NCI-H526 (cell line): ENCODE measurements at regions not wholly inside any gene's neighbourhood (a gene's known extent, or its start where the extent isn't known, plus 50 kb on each side); places are given as distances from the start of the nearest gene placed in this dataset.

Source experiments
- DNase-seq, 2 experiments: peaks; one replicate each; lab custom pipeline; 2025; lab: John Stamatoyannopoulos, UW

- DNase-seq, result no peak
Observed at GRCh38 chr4:3715855-3716630, 50.1 kb upstream of the ADRA2C start.

- peak in 1 of 2 experiments; percentile 28 for DNase-seq
Observed at GRCh38 chr4:3715061-3715854, 50.9 kb upstream of the ADRA2C start.

- DNase-seq, result no peak
Observed at GRCh38 chr4:3714642-3715001, 51.6 kb upstream of the ADRA2C start.

- no peak for DNase-seq
Observed at GRCh38 chr4:3713817-3714641, 52.2 kb upstream of the ADRA2C start.

GRCh38 chr4:3713346-3713745 lies 52.8 kb upstream of the ADRA2C start:
- no peak for DNase-seq

GRCh38 chr4:3712936-3713335 lies 53.2 kb upstream of the ADRA2C start:
- no peak for DNase-seq

- DNase-seq, result no peak
Observed at GRCh38 chr4:3712112-3712805, 53.9 kb upstream of the ADRA2C start.

GRCh38 chr4:3711183-3712111 lies 54.7 kb upstream of the ADRA2C start:
- DNase-seq, result no peak

GRCh38 chr4:3710451-3711182 lies 55.6 kb upstream of the ADRA2C start:
- no peak for DNase-seq

- DNase-seq, result no peak
Observed at GRCh38 chr4:3709846-3710441, 56.2 kb upstream of the ADRA2C start.

- no peak for DNase-seq
Observed at GRCh38 chr4:3709061-3709845, 56.9 kb upstream of the ADRA2C start.

- no peak for DNase-seq
Observed at GRCh38 chr4:3708611-3709010, 57.6 kb upstream of the ADRA2C start.

GRCh38 chr4:3708103-3708510 lies 58.1 kb upstream of the ADRA2C start:
- DNase-seq, result no peak

- DNase-seq, result no peak
Observed at GRCh38 chr4:3707423-3708102, 58.6 kb upstream of the ADRA2C start.

- DNase-seq, result no peak
Observed at GRCh38 chr4:3706565-3707422, 59.4 kb upstream of the ADRA2C start.

- DNase-seq, result no peak
Observed at GRCh38 chr4:3706111-3706511, 60.1 kb upstream of the ADRA2C start.

GRCh38 chr4:3705236-3705987 lies 60.8 kb upstream of the ADRA2C start:
- no peak for DNase-seq
